NK-92 treated with Interleukin-12 subunit alpha and Interleukin-12 subunit beta, amount 100 ng/mL, for 24 hours (cell line): ENCODE measurements at regions not wholly inside any gene's neighbourhood (a gene's known extent, or its start where the extent isn't known, plus 50 kb on each side); places are given as distances from the start of the nearest gene placed in this dataset.

Experiments used
- DNase-seq: peaks from one replicate; lab custom pipeline; 2025; lab: John Stamatoyannopoulos, UW

- no peak for DNase-seq
These were observed 406.2 kb downstream of the MBD2 start for GRCh38 chr18:53817976-53818950.

GRCh38 chr18:53800171-53800570, 424.3 kb downstream of the MBD2 start:
- no peak for DNase-seq

- DNase-seq: no peak
These were observed 425.3 kb downstream of the MBD2 start for GRCh38 chr18:53799134-53799533.

- DNase-seq: no peak
These were observed 426.0 kb downstream of the MBD2 start for GRCh38 chr18:53798516-53798915.

- no peak for DNase-seq
These were observed 426.4 kb downstream of the MBD2 start for GRCh38 chr18:53797998-53798495.

GRCh38 chr18:53796040-53796729, 428.3 kb downstream of the MBD2 start:
- DNase-seq: no peak

- no peak for DNase-seq
These were observed 428.9 kb downstream of the MBD2 start for GRCh38 chr18:53795610-53796009.

GRCh38 chr18:53795061-53795460, 429.4 kb downstream of the MBD2 start:
- no peak for DNase-seq

GRCh38 chr18:53792762-53793161, 431.7 kb downstream of the MBD2 start:
- no peak for DNase-seq

GRCh38 chr18:53790786-53791185, 433.7 kb downstream of the MBD2 start:
- DNase-seq: no peak

- DNase-seq: no peak
These were observed 434.9 kb downstream of the MBD2 start for GRCh38 chr18:53789376-53790247.

GRCh38 chr18:53785811-53786210, 438.7 kb downstream of the MBD2 start:
- DNase-seq: no peak

GRCh38 chr18:53784253-53784652, 440.2 kb downstream of the MBD2 start:
- no peak for DNase-seq

GRCh38 chr18:53780666-53781065, 443.8 kb downstream of the MBD2 start:
- no peak for DNase-seq

GRCh38 chr18:53772293-53772692, 452.2 kb downstream of the MBD2 start:
- DNase-seq: no peak

GRCh38 chr18:53771664-53772063, 452.8 kb downstream of the MBD2 start:
- DNase-seq: no peak

- no peak for DNase-seq
These were observed 459.3 kb downstream of the MBD2 start for GRCh38 chr18:53765211-53765610.

- DNase-seq: no peak
These were observed 460.4 kb downstream of the MBD2 start for GRCh38 chr18:53764086-53764485.

GRCh38 chr18:53757328-53757727, 467.1 kb downstream of the MBD2 start:
- no peak for DNase-seq

- no peak for DNase-seq
These were observed 467.9 kb downstream of the MBD2 start for GRCh38 chr18:53756610-53756972.

GRCh38 chr18:53755914-53756609, 468.4 kb downstream of the MBD2 start:
- DNase-seq: no peak
